GM12801 (cell line): ENCODE measurements at regions not wholly inside any gene's neighbourhood (a gene's known extent, or its start where the extent isn't known, plus 50 kb on each side); places are given as distances from the start of the nearest gene placed in this dataset.

Experiments used
- TF ChIP-seq, protein P1 (sequence below): IDR thresholded peaks from one replicate; pipeline ENCODE4 v1.5.1; 2011; ENCODE audit warnings: control low read depth; ENCODE audit not compliant: insufficient read length; ENCODE audit errors: extremely low read depth

GRCh38 chr16:85380002-85380395 lies 233.1 kb upstream of the GSE1 start:
- TF ChIP-seq, protein P1, sequence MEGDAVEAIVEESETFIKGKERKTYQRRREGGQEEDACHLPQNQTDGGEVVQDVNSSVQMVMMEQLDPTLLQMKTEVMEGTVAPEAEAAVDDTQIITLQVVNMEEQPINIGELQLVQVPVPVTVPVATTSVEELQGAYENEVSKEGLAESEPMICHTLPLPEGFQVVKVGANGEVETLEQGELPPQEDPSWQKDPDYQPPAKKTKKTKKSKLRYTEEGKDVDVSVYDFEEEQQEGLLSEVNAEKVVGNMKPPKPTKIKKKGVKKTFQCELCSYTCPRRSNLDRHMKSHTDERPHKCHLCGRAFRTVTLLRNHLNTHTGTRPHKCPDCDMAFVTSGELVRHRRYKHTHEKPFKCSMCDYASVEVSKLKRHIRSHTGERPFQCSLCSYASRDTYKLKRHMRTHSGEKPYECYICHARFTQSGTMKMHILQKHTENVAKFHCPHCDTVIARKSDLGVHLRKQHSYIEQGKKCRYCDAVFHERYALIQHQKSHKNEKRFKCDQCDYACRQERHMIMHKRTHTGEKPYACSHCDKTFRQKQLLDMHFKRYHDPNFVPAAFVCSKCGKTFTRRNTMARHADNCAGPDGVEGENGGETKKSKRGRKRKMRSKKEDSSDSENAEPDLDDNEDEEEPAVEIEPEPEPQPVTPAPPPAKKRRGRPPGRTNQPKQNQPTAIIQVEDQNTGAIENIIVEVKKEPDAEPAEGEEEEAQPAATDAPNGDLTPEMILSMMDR, result no peak

- TF ChIP-seq, protein P1, result no peak
These were observed 232.0 kb upstream of the GSE1 start for GRCh38 chr16:85380905-85381737.

DNA sequence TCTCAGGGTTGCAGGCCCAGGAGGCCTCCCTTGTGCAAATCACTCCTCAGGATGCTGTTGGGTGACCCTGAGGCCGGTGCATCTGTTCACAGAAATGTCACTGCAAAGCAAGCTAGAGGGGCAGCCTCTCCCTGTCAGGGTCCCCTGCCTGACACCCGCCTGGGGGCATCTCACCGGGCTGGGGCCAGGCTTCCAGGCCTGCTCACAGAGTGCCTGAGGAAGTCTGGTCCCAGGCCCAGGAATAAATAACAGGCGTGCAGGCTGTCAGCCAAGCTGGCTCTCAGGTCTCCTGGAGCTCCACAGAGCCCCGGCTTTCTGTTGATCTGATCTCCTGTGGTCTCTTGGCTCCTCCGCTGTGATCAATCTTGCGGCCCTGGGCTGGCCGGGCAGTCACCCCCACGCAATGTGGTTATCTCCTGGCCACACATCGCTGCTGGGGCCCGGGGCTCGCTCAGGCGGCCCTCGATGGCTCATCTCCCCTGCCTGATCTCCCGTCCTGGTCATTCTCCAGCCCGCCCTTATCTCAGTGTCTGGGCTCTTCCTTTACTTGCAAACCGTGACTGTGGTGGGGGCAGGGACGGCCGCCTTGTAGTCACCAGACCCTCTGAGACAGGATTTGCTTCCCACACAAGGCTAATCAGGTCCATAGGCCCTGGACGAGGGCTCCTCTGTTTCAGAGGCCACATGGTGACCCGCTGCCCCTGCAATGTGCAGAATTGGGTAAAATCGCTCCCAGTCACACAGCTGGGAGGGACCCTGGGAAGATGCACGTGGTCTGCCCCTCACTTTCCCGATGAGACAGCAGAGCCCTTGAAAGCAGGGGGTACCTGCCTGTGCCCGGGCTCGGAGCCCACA lies 231.2 kb upstream of the GSE1 start:
- TF ChIP-seq, protein P1, result no peak

DNA sequence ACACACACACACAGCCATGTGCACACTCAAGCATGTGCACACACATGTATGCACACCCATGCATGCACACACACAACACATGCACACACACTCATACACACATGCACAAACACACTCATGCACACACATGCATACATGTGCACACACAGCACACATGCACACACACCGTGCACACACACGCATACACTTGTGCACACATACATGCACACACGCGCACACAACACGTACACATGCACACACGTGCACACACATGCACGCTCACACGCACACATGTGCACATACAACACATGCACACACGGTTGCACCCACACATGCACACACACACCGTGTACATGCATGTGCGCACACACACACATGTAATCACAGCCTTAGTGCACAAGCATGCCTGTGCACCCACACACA lies 230.4 kb upstream of the GSE1 start:
- TF ChIP-seq, protein P1, result no peak

- TF ChIP-seq, protein P1, result no peak
These were observed 229.0 kb upstream of the GSE1 start for GRCh38 chr16:85383836-85384832.

- TF ChIP-seq, protein P1, result no peak
These were observed 228.2 kb upstream of the GSE1 start for GRCh38 chr16:85384833-85385462.
